HG03354 (cell line): ENCODE measurements at regions not wholly inside any gene's neighbourhood (a gene's known extent, or its start where the extent isn't known, plus 50 kb on each side); places are given as distances from the start of the nearest gene placed in this dataset.
"Not testable (repeated sequence)": the region's sequence is repeated elsewhere in the genome, so short reads cannot be mapped to it uniquely, and the experiment has no call there.

Source experiments
- ATAC-seq: cut with Tn5 transposase; IDR thresholded peaks from one replicate; pipeline ENCODE4 v1.9.1; 2021; ENCODE audit warnings: mild to moderate bottlenecking; ENCODE audit not compliant: unreplicated experiment, poor library complexity, severe bottlenecking

GRCh38 chr1:177444997-177445746 lies 274.4 kb downstream of the BRINP2 start:
- ATAC-seq, result no peak

GRCh38 chr1:177443003-177443402 lies 272.2 kb downstream of the BRINP2 start:
- no peak for ATAC-seq

GRCh38 chr1:177442584-177442983 lies 271.8 kb downstream of the BRINP2 start:
- ATAC-seq, result no peak

DNA sequence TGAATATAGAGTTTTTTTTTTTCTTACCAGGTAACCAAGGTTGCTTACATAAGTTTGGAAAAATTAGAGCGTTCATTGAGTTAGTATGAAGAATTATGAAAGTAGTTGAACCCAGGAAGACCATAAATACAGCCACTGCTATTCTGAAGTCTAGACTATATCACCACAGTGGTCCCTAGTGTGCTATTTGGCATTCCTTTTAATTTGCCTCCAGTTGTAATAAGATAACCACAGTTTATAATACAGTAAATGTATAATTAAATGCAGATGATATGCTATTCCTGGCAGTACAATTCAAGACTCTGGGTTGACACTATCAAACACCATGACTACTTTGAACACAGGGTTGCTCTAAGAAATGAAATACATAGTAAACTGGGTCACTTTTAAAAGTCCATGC lies 270.5 kb downstream of the BRINP2 start:
- ATAC-seq, result no peak

- ATAC-seq, result no peak
These were observed 270.1 kb downstream of the BRINP2 start for GRCh38 chr1:177440821-177441220.

DNA sequence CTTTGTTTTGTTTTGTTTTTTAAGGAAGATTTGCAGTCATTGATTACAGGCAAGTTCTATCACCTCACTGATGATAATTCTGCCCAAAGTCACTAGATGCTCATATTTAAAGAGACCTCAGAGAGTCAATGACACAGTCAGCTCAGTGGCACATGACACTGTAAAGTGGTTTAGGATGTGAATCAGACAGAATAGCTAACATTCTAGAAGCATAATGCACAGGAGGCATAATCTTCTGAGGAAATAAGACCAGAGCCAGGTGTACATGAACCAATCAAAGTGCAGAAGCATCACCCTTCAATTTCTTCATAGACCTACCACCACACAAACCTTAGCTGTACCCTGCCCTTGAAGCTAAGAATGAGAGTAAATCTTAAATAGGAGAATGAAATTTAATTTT lies 268.5 kb downstream of the BRINP2 start:
- no peak for ATAC-seq

GRCh38 chr1:177435364-177435763 lies 264.6 kb downstream of the BRINP2 start:
- no peak for ATAC-seq

GRCh38 chr1:177432897-177433296 lies 262.1 kb downstream of the BRINP2 start:
- no peak for ATAC-seq

DNA sequence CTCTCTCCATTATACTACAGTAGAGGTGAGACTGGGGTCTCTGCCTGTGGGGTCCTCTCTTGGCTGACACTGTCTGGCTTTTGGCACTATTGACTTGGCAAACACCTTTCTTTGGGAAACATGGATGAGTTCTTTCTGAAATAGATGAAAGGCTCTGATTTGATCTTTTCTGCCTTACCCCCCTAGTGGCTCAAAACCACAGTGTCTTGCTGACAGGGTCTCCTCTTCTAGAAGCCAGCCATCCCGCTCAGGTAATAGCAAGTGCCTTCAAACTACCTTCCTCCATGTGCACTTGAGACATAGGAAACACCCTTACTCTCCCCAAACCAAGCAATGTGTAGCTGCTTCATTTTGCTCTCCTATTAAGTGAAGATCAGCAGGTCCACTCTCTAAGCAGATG lies 260.4 kb downstream of the BRINP2 start:
- ATAC-seq, result no peak

DNA sequence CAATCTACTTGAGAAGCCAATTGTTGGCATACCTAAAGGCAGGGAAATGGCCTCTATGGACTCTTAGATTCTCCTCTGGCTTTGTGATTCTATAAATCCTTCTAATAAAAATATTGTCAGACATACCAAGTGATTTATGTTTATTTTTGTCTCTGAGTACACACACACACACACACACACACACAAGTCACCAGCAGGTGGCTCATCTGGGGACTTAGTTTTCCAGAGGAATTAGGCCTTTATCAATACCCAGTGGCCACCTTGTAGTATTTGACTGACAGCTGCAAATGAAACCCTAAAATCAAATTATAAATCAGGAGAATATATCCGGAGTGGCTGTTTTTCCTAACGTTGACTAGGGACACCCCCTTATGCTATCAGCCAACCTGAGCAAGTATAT lies 258.5 kb downstream of the BRINP2 start:
- no peak for ATAC-seq

DNA sequence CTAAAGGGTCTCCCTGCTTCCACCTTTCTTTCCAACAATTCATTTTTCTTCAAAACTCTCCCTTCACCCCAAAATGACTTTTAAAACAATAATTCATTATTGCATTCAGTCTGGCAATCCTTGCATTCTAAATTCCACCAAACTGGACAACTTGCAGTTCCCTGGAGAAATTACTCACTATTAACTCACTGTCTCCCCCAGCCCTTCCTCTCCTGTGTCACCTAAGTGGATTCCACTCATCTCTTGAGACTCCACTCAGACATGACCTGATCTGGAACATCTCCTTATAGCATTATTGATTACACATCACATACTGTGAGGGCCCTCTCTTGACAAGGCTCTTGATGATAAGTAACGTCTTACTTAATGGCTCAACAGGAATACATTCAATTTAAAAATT lies 257.1 kb downstream of the BRINP2 start:
- no peak for ATAC-seq

- no peak for ATAC-seq
These were observed 255.7 kb downstream of the BRINP2 start for GRCh38 chr1:177426497-177426896.

GRCh38 chr1:177425199-177425598 lies 254.4 kb downstream of the BRINP2 start:
- no peak for ATAC-seq

DNA sequence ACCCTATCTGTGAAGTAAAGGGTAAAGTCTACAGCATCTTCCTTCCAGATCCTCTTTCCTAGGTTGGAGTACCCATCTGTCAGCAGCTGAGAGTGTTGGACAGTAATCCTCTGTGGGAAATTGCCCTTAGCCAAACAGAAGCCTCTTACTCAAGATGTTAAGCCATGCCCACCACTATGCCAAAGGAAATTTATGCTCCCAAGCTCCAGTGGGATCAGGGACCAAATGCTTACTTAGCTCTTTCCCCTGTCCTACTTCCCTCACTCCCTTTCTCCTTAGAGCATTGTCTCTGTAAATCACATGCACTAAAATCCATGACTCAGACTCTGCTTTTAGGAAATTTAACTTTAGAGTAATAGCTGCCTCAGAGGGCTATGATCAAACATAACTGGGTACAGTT lies 254.0 kb downstream of the BRINP2 start:
- no peak for ATAC-seq

GRCh38 chr1:177423090-177423489 lies 252.3 kb downstream of the BRINP2 start:
- ATAC-seq, result no peak

- ATAC-seq, result no peak
These were observed 243.3 kb downstream of the BRINP2 start for GRCh38 chr1:177413982-177414596.

- ATAC-seq, result no peak
These were observed 240.6 kb downstream of the BRINP2 start for GRCh38 chr1:177411381-177411780.

DNA sequence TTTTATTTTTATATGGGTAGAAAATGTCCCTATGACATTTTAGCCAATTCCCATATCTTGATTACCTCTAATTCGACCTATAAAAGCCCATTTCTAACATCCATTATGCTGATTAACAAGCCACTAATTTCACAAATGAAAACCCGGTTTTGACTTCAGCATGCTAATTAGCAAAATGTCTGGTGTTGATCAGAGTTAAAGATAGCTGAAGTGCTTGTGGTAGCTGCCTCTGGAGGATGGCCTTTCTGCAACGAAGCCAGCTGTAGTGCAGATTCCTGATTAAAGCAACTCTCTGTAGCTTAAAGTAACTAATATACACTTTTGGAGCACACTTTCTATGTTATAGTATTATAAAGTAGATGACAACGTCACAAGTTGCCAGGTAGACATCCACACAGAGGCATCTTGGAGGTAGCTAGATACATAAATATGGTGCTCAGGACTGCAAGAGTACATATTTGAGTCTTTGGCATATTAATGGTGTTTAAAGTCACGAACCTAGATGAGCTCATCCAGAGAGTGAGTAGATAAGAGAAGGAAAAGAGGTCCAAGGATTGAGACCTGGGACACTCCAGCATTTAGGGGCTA lies 239.5 kb downstream of the BRINP2 start:
- ATAC-seq, result no peak

GRCh38 chr1:177406323-177406722 lies 235.6 kb downstream of the BRINP2 start:
- ATAC-seq, result not testable (repeated sequence)

DNA sequence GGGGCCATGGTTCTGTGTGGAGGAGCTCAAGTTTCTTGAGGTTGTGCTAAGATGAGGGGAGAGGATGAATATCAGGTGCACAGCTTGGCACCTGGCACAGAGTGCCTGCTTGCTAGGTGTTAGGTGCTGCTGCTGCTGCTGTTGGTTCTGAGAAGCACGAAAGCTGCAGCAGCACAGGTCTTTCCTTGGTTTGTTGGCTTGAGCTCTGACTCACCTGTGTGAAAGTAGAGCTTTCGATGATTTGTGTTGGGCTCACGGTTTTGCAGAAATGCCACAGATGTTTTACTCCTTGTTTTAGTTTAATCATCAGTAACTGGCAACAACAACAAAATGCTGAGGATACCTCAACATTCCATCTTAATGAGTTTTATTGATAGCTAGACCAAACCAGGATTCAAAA lies 221.6 kb downstream of the BRINP2 start:
- ATAC-seq, result no peak
